Neural cell (in vitro differentiated cells): ENCODE measurements at regions not wholly inside any gene's neighbourhood (a gene's known extent, or its start where the extent isn't known, plus 50 kb on each side); places are given as distances from the start of the nearest gene placed in this dataset.

Experiments
- H2AFZ ChIP-seq: fragments of 200-600, 300-800 bp; sonication (generic), shearing (Covaris generic); 2 replicates; pipeline ENCODE4 v1.6.0; 2014; ENCODE audit warnings: low read depth, mild to moderate bottlenecking, antibody characterized with exemption, low read length, moderate library complexity
- H3F3A ChIP-seq: fragments of 200-600 bp; shearing (Covaris generic); 2 replicates; pipeline ENCODE4 v1.6.1; 2016; ENCODE audit warnings: mild to moderate bottlenecking, moderate library complexity, mixed read lengths, antibody characterized with exemption, low read length; ENCODE audit not compliant: insufficient read depth, poor library complexity, severe bottlenecking
- H3K27ac ChIP-seq: fragments of 200-600, 300-800 bp; sonication (generic), shearing (Covaris generic); 2 replicates; pipeline ENCODE4 v1.5.1; 2014; ENCODE audit warnings: mild to moderate bottlenecking, low read length, moderate library complexity
- H3K27me3 ChIP-seq: fragments of 300-800, 200-600 bp; sonication (generic), shearing (Covaris generic); 2 replicates; pipeline ENCODE4 v1.6.0; 2014; ENCODE audit warnings: mild to moderate bottlenecking, low read depth, low read length, moderate library complexity; ENCODE audit not compliant: insufficient read depth
- H3K36me3 ChIP-seq: fragments of 300-800, 200-600 bp; sonication (generic), shearing (Covaris generic); 2 replicates; pipeline ENCODE4 v1.5.1; 2014; ENCODE audit warnings: mild to moderate bottlenecking, antibody characterized with exemption, low read length, moderate library complexity; ENCODE audit not compliant: insufficient read depth
- H3K4me2 ChIP-seq: fragments of 300-800, 200-600 bp; sonication (generic), shearing (Covaris generic); 2 replicates; pipeline ENCODE4 v1.6.0; 2014; ENCODE audit warnings: mild to moderate bottlenecking, low read length
- H3K4me3 ChIP-seq: fragments of 300-800, 200-600 bp; sonication (generic), shearing (Covaris generic); 2 replicates; pipeline ENCODE4 v1.5.1; 2014; ENCODE audit warnings: mild to moderate bottlenecking, low read length, moderate library complexity
- H3K79me2 ChIP-seq: fragments of 200-600 bp; shearing (Covaris generic); replicated peaks from 2 replicates; pipeline ENCODE4 v1.6.0; 2014; ENCODE audit warnings: mild to moderate bottlenecking, low read length, moderate library complexity; ENCODE audit not compliant: insufficient read depth
- H3K9ac ChIP-seq: fragments of 300-800, 200-600 bp; sonication (generic), shearing (Covaris generic); 2 replicates; pipeline ENCODE4 v1.6.1; 2016; ENCODE audit warnings: mild to moderate bottlenecking, low read length, mixed read lengths
- H3K9me2 ChIP-seq: fragments of 200-600 bp; shearing (Covaris generic); 2 replicates; pipeline ENCODE4 v1.6.1; 2016; ENCODE audit warnings: mild to moderate bottlenecking, low read length, mixed read lengths; ENCODE audit not compliant: insufficient read depth
- H3K9me3 ChIP-seq: fragments of 200-600, 300-800 bp; sonication (generic), shearing (Covaris generic); 2 replicates; pipeline ENCODE4 v1.6.1; 2016; ENCODE audit warnings: mild to moderate bottlenecking, mixed run types, low read length, moderate library complexity, mixed read lengths
- H4K20me1 ChIP-seq: fragments of 200-600 bp; shearing (Covaris generic); 2 replicates; pipeline ENCODE4 v1.6.1; 2016; ENCODE audit warnings: mild to moderate bottlenecking, mixed run types; ENCODE audit not compliant: insufficient read depth
- CTCF ChIP-seq: fragments of 450-650 bp; IDR thresholded peaks from 2 replicates; pipeline ENCODE4 v1.5.1; 2014; ENCODE audit warnings: antibody characterized with exemption, mild to moderate bottlenecking, moderate library complexity; ENCODE audit not compliant: poor library complexity, severe bottlenecking
- EP300 ChIP-seq: fragments of 450-650 bp; conservative IDR thresholded peaks from 2 replicates; pipeline ENCODE4 v1.6.1; 2014; ENCODE audit warnings: antibody characterized with exemption, mild to moderate bottlenecking, moderate library complexity; ENCODE audit not compliant: poor library complexity, severe bottlenecking
- EZH2 ChIP-seq: fragments of 200-600, 300-800 bp; shearing (Covaris generic), sonication (generic); IDR thresholded peaks from 2 replicates; pipeline ENCODE4 v1.6.1; 2014; ENCODE audit warnings: antibody characterized with exemption, low read length, borderline replicate concordance, mild to moderate bottlenecking; ENCODE audit not compliant: insufficient read depth, poor library complexity, severe bottlenecking
- MXI1 ChIP-seq: fragments of 450-650 bp; conservative IDR thresholded peaks from 2 replicates; pipeline ENCODE4 v1.6.1; 2014; ENCODE audit warnings: antibody characterized with exemption, mild to moderate bottlenecking; ENCODE audit not compliant: poor library complexity, severe bottlenecking
- POLR2AphosphoS5 ChIP-seq: IDR thresholded peaks from 2 replicates; pipeline ENCODE4 v1.6.1; 2012
- RAD21 ChIP-seq: fragments of 450-650 bp; conservative IDR thresholded peaks from 2 replicates; pipeline ENCODE4 v1.6.1; 2014; ENCODE audit warnings: antibody characterized with exemption, mild to moderate bottlenecking, moderate library complexity
- SMC3 ChIP-seq: fragments of 450-650 bp; conservative IDR thresholded peaks from 2 replicates; pipeline ENCODE4 v1.6.1; 2014; ENCODE audit warnings: antibody characterized with exemption, mild to moderate bottlenecking, moderate library complexity; ENCODE audit not compliant: poor library complexity
- TAF1 ChIP-seq: IDR thresholded peaks from 2 replicates; pipeline ENCODE4 v1.6.1; 2012; ENCODE audit warnings: low read depth
- TF ChIP-seq, protein P1 (sequence below): IDR thresholded peaks from 2 replicates; pipeline ENCODE4 v1.6.1; 2012; ENCODE audit warnings: borderline replicate concordance

DNA sequence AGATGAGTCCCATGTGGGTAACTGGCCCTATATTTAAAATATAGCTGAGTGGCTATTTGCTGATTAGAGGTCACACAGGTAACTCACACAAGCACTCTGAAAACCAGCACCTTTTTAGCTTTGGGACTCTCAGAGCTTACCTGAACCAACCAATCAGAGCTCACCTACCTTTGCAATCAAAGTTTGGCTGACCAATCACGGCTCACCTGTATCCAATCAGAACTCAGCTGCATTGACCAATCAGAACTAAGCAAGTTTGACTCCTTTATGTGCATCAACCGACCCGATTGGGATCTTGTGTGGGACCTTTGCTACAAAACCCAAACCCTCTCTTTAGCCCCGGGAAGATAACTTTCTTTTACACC, 106.8 kb upstream of the NXT1 start:
- H3K4me3 ChIP-seq: no peak overlapping the region
- no peaks in the 10 kb centered on the region for H4K20me1 ChIP-seq
- TF ChIP-seq EZH2 (no peak), EP300 (no peak), TAF1 (no peak), RAD21 (no peak), POLR2AphosphoS5 (no peak), MXI1 (no peak), SMC3 (no peak), CTCF (no peak)
- TF ChIP-seq, protein P1, sequence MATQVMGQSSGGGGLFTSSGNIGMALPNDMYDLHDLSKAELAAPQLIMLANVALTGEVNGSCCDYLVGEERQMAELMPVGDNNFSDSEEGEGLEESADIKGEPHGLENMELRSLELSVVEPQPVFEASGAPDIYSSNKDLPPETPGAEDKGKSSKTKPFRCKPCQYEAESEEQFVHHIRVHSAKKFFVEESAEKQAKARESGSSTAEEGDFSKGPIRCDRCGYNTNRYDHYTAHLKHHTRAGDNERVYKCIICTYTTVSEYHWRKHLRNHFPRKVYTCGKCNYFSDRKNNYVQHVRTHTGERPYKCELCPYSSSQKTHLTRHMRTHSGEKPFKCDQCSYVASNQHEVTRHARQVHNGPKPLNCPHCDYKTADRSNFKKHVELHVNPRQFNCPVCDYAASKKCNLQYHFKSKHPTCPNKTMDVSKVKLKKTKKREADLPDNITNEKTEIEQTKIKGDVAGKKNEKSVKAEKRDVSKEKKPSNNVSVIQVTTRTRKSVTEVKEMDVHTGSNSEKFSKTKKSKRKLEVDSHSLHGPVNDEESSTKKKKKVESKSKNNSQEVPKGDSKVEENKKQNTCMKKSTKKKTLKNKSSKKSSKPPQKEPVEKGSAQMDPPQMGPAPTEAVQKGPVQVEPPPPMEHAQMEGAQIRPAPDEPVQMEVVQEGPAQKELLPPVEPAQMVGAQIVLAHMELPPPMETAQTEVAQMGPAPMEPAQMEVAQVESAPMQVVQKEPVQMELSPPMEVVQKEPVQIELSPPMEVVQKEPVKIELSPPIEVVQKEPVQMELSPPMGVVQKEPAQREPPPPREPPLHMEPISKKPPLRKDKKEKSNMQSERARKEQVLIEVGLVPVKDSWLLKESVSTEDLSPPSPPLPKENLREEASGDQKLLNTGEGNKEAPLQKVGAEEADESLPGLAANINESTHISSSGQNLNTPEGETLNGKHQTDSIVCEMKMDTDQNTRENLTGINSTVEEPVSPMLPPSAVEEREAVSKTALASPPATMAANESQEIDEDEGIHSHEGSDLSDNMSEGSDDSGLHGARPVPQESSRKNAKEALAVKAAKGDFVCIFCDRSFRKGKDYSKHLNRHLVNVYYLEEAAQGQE: no peak
- no peaks in the 10 kb centered on the region for H3K27me3 ChIP-seq
- H3K36me3 ChIP-seq: no peaks in the 10 kb centered on the region
- H3K4me2 ChIP-seq: no peak overlapping the region
- H3K9me2 ChIP-seq: no peaks in the 10 kb centered on the region
- no peak overlapping the region for H3K9ac ChIP-seq
- H2AFZ ChIP-seq: no peak overlapping the region
- H3F3A ChIP-seq: no peaks in the 10 kb centered on the region
- H3K27ac ChIP-seq: no peak overlapping the region
- H3K79me2 ChIP-seq: no peaks in the 10 kb centered on the region
- no peaks in the 10 kb centered on the region for H3K9me3 ChIP-seq

DNA sequence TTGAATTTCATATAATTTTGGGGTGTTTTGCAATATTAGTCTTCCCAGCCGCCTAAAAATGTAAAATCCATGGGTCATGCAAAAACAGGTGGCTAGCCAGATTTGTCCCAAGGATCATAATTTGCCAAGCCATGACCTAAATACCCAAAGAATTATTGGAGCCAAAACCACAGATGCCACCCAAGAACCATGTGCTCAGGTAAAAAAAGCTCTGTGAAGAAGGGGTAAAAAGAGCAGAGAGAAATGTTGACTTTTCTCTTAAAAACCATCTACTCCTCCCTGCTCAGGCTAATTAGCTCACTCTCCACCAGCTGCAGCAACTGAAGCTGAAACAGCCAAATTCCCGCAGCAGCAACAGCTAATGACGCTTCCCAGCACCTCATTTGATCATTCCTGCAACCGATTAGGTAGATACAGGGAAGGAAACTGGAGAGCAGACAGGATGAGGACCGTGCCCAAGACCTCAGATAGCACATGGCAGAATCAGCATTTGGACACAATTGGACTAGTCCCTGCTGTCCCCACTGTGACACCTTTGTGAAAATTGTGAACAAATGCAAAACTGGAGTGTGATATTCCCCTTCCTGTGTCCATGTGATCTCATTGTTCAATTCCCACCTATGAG, 107.9 kb upstream of the NXT1 start:
- Histone ChIP-seq H3K9me3 (no peaks in the 10 kb centered on the region), H3K9me2 (no peaks in the 10 kb centered on the region), H3K9ac (no peak overlapping the region), H3K4me3 (no peak overlapping the region), H4K20me1 (no peaks in the 10 kb centered on the region), H3K4me2 (no peak overlapping the region), H3K27me3 (no peaks in the 10 kb centered on the region), H3K36me3 (no peaks in the 10 kb centered on the region), H2AFZ (no peak overlapping the region), H3K79me2 (no peaks in the 10 kb centered on the region), H3F3A (no peaks in the 10 kb centered on the region), H3K27ac (no peak overlapping the region)
- TF ChIP-seq EP300 (no peak), TAF1 (no peak), SMC3 (no peak), RAD21 (no peak), MXI1 (no peak), EZH2 (no peak), POLR2AphosphoS5 (no peak), CTCF (no peak)
- TF ChIP-seq, protein P1: no peak
